ENCODE measurements at regions not wholly inside any gene's neighbourhood (a gene's known extent, or its start where the extent isn't known, plus 50 kb on each side); places are given as distances from the start of the nearest gene placed in this dataset.

GRCh38 chr21:27265949-27266348 lies 299.1 kb upstream of the ADAMTS5 start:
- DNase-seq (ENCODE audit: low read depth in 2 of 2), result no peak

- no peak for DNase-seq (ENCODE audit: low read depth in 2 of 2)
These were observed 298.6 kb upstream of the ADAMTS5 start for GRCh38 chr21:27265492-27265891.

- DNase-seq (ENCODE audit: low read depth in 2 of 2), result no peak
These were observed 294.8 kb upstream of the ADAMTS5 start for GRCh38 chr21:27261676-27262075.

- no peak for DNase-seq (ENCODE audit: low read depth in 2 of 2)
These were observed 293.8 kb upstream of the ADAMTS5 start for GRCh38 chr21:27260728-27261127.

- DNase-seq (ENCODE audit: low read depth in 2 of 2), result no peak
These were observed 292.0 kb upstream of the ADAMTS5 start for GRCh38 chr21:27258742-27259448.

GRCh38 chr21:27257908-27258556 lies 291.1 kb upstream of the ADAMTS5 start:
- no peak for DNase-seq (ENCODE audit: low read depth in 2 of 2)

- no peak for DNase-seq (ENCODE audit: low read depth in 2 of 2)
These were observed 290.3 kb upstream of the ADAMTS5 start for GRCh38 chr21:27257226-27257625.

GRCh38 chr21:27251752-27252151 lies 284.9 kb upstream of the ADAMTS5 start:
- DNase-seq (ENCODE audit: low read depth in 2 of 2), result no peak

- DNase-seq (ENCODE audit: low read depth in 2 of 2), result no peak
These were observed 283.5 kb upstream of the ADAMTS5 start for GRCh38 chr21:27250366-27250765.

- DNase-seq (ENCODE audit: low read depth in 2 of 2), result no peak
These were observed 281.9 kb upstream of the ADAMTS5 start for GRCh38 chr21:27248814-27249213.

- DNase-seq (ENCODE audit: low read depth in 2 of 2), result no peak
These were observed 279.9 kb upstream of the ADAMTS5 start for GRCh38 chr21:27246741-27247140.

- no peak for DNase-seq (ENCODE audit: low read depth in 2 of 2)
These were observed 277.9 kb upstream of the ADAMTS5 start for GRCh38 chr21:27244776-27245175.

GRCh38 chr21:27244352-27244751 lies 277.5 kb upstream of the ADAMTS5 start:
- DNase-seq (ENCODE audit: low read depth in 2 of 2), result no peak

- no peak for DNase-seq (ENCODE audit: low read depth in 2 of 2)
These were observed 274.0 kb upstream of the ADAMTS5 start for GRCh38 chr21:27240839-27241238.

- no peak for DNase-seq (ENCODE audit: low read depth in 2 of 2)
These were observed 266.7 kb upstream of the ADAMTS5 start for GRCh38 chr21:27233514-27234115.

GRCh38 chr21:27225940-27226339 lies 259.1 kb upstream of the ADAMTS5 start:
- DNase-seq (ENCODE audit: low read depth in 2 of 2), result no peak

- DNase-seq (ENCODE audit: low read depth in 2 of 2), result no peak
These were observed 258.3 kb upstream of the ADAMTS5 start for GRCh38 chr21:27225151-27225550.

GRCh38 chr21:27224169-27224568 lies 257.3 kb upstream of the ADAMTS5 start:
- DNase-seq (ENCODE audit: low read depth in 2 of 2), result no peak

GRCh38 chr21:27221077-27221476 lies 254.2 kb upstream of the ADAMTS5 start:
- DNase-seq (ENCODE audit: low read depth in 2 of 2), result no peak

- DNase-seq (ENCODE audit: low read depth in 2 of 2), result no peak
These were observed 253.5 kb upstream of the ADAMTS5 start for GRCh38 chr21:27220416-27220815.

GRCh38 chr21:27219068-27219467 lies 252.2 kb upstream of the ADAMTS5 start:
- no peak for DNase-seq (ENCODE audit: low read depth in 2 of 2)

GRCh38 chr21:27213303-27213702 lies 246.4 kb upstream of the ADAMTS5 start:
- no peak for DNase-seq (ENCODE audit: low read depth in 2 of 2)

GRCh38 chr21:27212441-27212840 lies 245.6 kb upstream of the ADAMTS5 start:
- no peak for DNase-seq (ENCODE audit: low read depth in 2 of 2)

All from stimulated activated CD8-positive, alpha-beta memory T cell treated with anti-CD3 and anti-CD28 coated beads, Interleukin-7, amount 100 ng/mL, for 4 hours (primary cell).